ENCODE measurements at regions not wholly inside any gene's neighbourhood (a gene's known extent, or its start where the extent isn't known, plus 50 kb on each side); places are given as distances from the start of the nearest gene placed in this dataset.

GRCh38 chr4:85126991-85127591 is 160.6 kb upstream of the WDFY3 start:
- no peak for TF ChIP-seq POLR2A (IDR thresholded peaks at IDR 0.05)
- TF ChIP-seq, protein P1, sequence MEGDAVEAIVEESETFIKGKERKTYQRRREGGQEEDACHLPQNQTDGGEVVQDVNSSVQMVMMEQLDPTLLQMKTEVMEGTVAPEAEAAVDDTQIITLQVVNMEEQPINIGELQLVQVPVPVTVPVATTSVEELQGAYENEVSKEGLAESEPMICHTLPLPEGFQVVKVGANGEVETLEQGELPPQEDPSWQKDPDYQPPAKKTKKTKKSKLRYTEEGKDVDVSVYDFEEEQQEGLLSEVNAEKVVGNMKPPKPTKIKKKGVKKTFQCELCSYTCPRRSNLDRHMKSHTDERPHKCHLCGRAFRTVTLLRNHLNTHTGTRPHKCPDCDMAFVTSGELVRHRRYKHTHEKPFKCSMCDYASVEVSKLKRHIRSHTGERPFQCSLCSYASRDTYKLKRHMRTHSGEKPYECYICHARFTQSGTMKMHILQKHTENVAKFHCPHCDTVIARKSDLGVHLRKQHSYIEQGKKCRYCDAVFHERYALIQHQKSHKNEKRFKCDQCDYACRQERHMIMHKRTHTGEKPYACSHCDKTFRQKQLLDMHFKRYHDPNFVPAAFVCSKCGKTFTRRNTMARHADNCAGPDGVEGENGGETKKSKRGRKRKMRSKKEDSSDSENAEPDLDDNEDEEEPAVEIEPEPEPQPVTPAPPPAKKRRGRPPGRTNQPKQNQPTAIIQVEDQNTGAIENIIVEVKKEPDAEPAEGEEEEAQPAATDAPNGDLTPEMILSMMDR (IDR thresholded peaks at IDR 0.05), result no peak
